HK-2 (cell line): ENCODE measurements at regions not wholly inside any gene's neighbourhood (a gene's known extent, or its start where the extent isn't known, plus 50 kb on each side); places are given as distances from the start of the nearest gene placed in this dataset.

Experiments used
- DNase-seq: peaks from one replicate; pipeline ENCODE4 v3.0.0-alpha.2; 2018; ENCODE audit not compliant: unreplicated experiment

- DNase-seq: no peak
These were observed 458.1 kb downstream of the SOX9 start for GRCh38 chr17:72578817-72579470.

- DNase-seq: no peak
These were observed 459.1 kb downstream of the SOX9 start for GRCh38 chr17:72579990-72580320.

DNA sequence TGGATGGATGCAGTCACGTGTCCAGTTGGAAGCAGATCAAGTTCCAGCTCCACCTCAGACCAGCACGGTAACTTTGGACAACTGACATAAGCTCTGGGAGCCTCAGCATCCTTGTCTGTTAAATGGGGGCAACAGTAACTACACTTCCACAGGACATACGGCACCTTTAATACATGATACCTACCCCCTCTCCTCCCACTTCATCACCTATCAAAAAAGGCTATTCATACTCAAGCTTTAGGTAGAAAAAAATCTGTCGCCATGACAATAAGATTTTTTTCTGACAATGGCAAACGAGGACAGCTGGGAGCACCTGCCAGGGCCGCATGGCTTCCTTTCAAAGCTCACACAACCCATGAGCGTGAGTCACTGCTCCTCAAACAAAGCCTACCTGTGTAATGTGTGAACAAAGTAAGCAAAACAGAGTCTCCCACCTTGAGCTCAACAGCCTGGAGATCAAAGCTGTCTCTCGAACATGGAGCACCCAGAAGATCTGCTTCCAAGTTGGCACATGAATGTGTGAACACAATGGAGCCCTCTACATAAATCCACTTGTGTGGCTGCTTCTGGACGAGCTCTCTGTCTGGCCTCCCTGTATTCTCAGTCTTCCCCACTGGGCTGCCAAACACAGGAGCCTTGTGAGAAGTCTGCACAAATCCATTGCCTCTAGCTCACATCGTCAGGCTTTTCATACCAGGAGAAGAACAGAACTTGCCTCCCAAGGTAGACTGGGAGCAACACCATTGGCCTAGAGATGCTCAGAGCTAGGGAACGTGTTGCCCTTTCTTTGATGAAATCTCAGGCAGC is 459.7 kb downstream of the SOX9 start:
- DNase-seq: no peak

DNA sequence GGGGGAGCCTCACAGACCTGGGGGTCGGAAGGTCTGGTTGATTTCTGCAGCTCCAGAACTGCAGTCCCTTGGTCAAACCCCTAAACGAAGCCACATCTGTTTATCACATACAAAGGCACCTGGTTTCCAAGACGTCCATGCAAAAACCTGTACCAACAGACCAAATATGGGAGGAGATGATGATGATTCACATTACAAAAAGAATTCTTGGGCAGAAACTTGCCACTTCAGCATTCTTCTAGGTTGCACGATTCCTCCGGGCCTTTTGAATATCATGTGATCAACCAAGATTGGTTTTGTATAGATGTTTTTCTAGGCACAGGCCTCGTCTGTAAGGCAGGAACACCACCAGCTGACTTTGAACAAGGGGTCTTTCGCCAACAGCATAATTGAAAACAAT is 466.3 kb downstream of the SOX9 start:
- DNase-seq: no peak

DNA sequence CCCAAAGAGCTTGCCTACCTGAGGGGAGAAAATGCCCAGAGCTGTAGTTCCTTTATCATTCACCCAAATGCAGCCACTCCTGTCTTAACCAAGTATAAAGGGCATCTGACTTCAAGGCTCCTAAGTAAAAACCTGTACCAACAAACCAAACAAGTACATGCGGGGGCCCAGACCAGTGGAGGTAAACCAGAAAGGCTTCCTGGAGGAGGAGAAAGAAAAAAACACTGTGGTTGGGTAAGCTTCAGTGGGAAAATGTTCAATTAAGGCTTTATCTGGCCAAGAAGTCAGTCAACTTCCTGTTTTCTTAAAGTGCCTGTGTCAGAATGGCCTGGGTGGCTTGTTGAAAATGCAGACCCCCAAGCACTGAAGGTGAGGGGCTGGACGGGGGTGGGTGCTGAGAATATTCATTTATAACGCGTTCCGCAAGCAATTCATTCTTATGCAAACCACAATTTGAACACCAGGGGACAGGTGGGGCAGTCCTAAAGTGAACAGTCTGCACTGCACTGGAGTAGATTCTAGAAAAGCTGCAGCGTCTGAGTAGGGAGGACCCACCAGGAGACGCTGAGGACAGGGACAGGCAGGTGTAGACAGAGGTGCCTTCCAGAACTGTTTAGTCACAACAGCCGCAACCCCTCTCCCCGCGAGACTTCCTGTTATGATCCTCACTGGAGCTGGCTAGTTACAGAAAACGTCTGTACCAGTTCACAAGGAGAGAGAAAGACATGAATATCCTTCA is 467.1 kb downstream of the SOX9 start:
- DNase-seq: no peak

DNA sequence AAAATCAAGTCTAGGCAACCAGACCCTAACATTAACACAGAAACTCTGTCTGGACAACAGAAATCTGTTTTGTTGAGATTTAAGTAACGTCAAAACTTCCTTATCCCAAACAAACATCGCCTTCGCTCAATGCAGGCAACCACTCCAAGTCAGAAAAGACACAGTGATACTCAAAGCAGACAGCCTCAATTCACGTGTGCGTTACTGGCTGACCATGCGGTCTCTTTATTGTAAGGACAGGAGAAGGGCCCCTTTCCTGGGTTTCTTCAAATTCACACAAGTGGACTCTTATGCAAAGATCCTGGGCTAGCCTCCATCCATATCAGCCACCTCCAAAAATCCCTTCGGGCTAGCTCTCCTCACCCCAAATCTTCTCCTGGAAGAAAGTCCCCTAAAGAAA is 467.7 kb downstream of the SOX9 start:
- DNase-seq: no peak

DNA sequence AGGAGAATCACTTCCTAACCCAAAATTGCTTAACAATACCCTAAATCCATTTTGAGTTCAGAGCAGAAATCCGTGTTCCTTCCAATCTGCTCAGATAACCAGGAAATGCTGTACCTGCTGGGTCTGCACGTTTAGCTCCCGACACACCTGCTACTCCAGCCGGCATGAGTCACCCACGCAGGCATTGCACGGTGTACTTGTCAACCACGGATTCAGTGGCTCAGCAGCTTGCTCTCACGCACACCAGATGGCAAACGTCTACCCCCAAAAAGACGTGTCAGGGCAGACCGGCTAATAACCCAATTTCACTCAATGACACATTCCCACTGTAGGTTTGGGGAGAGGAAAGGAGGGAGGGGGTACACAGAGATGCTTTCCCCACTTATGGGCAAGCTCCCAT is 468.1 kb downstream of the SOX9 start:
- peak; percentile 71 for DNase-seq

DNA sequence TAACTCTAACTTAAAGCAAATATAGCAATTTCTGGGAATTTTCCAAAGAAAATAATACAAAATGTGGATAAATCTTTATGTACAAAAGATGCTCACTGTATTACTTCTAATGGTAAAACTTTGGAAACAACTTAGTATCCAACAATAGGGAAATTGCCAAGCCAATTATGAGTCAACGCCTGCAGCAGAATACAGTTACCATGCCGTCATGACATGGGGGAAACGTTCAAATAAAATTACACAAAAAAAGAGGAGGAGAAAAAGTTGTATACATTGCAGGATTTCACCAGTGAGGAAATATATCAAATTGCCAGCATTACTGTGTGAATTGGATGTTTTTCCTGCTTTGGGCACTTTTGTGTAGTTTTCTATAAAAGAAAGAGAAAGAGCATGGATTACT is 469.6 kb downstream of the SOX9 start:
- DNase-seq: no peak

DNA sequence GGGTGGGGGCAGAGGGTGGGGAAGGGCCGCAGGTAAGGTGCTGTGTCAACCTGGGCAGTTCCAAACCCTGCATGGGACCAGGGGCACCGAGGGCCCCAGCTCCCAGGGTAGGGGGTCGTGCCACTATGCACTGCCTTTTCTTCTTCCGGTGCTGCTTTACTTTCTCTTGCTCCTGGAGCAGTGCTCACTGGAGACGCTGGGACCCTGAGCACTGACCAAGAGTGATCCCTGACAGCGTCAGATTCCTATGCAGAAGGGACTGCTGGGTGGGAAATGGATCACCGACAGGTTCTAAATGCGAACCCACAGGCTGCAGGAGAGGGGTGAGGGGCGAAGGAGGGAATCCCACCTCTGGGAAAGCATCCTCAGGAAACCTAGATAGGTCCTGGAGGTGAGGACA is 470.1 kb downstream of the SOX9 start:
- DNase-seq: no peak

DNA sequence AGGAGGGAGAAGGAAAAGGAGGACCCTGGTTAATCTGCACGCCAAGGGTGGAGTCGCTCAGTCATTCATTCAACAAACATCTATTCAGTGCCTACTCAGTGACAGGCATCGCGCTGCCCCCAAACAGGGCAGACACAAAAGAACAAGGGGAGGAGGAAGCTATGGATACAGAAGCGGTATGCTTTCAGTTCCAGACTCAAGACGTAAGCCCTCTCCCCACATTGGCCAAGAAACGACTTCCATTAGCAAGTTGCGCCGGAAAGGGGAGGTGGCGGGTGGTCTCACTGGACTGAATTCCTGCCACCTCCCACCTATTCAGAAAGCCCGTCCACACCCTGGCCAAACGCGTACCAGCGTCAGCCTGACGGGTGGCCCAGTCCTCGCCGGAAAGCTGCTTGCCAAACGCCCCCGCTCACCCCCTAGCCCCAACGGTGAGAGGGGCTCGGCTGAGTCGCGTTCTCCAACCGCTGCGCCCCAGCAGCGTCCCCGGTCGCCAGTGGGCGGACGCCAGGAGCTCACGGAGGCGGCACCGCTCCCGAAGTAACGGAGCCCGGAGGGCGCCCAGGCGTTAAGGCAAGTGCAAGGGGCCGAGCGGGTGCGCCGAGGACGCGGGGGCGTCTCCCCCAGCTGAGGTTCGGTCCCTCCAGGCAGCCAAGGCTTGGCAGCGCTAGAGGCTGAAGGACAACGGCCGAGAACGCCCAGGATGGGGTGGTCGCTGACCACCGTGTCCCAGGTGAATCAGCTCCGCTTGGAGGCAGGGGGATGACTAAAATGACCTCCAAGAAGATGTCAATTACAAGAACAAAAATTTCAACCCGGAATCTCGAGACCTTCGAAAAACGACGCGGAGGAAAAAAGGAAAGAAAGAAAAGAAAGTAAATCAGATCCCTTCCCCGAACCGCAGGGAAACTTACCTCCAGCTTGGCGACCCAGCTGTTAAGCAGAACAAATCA is 470.7 kb downstream of the SOX9 start:
- peak; percentile 46 for DNase-seq

- DNase-seq: peak; percentile 93
These were observed 471.6 kb downstream of the SOX9 start for GRCh38 chr17:72592242-72592966.

DNA sequence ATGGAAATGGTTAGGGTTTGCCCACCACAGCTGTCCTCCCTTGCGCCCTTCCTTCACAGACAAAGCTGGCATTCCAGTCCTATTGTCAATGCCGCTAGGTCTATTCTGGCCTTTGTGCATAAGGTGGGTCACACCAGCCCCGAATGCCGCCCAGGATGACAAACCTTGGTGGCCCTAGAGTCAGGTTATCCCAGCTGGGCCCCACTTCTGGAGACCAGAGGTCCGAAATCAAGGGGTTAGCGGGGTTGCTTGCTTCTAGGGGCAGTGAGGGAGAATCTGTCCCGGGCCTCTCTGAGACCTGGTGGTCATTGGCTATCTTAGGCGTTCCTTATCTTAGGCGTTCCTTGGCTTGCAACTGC is 472.1 kb downstream of the SOX9 start:
- DNase-seq: no peak

DNA sequence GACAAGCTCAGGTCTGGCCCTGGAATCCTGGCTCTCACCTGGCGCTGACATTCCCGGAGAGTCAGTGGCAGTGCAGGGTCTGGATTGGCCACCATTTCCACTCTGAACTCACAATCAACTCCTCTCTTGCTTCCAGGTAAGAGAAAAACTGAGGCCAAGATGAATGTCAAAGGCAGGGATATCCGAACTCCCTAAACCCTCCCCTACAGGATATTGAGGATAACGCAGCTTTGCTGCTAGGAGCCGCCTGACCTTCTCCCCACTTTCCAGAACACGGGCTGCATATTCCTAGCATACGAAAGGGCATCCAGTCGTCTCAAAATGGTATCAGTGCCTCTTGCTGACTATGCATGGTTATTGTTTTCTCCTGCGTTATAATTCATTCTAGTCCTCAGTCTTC is 473.4 kb downstream of the SOX9 start:
- no peak for DNase-seq
